Peyer's patch (tissue), 4 donors: ENCODE measurements at regions not wholly inside any gene's neighbourhood (a gene's known extent, or its start where the extent isn't known, plus 50 kb on each side); places are given as distances from the start of the nearest gene placed in this dataset.
"Not testable (repeated sequence)": the region's sequence is repeated elsewhere in the genome, so short reads cannot be mapped to it uniquely, and the experiment has no call there.

ENCODE experiments used
- DNase-seq, 3 donors: peaks; one replicate each; pipeline ENCODE4 v3.0.0-alpha.2; 2017 to 2019
- H3K27ac ChIP-seq, 4 donors: fragments of 200-600 bp; sonication (generic); one replicate each; pipeline ENCODE4 v1.5.1; 2016 to 2019
- H3K27me3 ChIP-seq, 2 donors: fragments of 200-600 bp; sonication (generic); one replicate each; pipeline ENCODE4 v1.5.1; 2019
- H3K36me3 ChIP-seq, 3 donors: fragments of 200-600 bp; sonication (generic); one replicate each; pipeline ENCODE4 v1.5.1; 2016 to 2019
- H3K4me1 ChIP-seq, 4 donors: fragments of 200-600 bp; sonication (generic); one replicate each; pipeline ENCODE4 v1.5.1; 2016 to 2019
- H3K4me3 ChIP-seq, 4 donors: fragments of 200-600 bp; sonication (generic); 1 replicate in 3 of 4; 2 replicates in 1 of 4; pipeline ENCODE4 v1.5.1; 2016 to 2019; ENCODE audit warnings: mild to moderate bottlenecking in 1 of 4
- H3K9me3 ChIP-seq, 4 donors: fragments of 200-600 bp; sonication (generic); one replicate each; pipeline ENCODE4 v1.5.1; 2016 to 2019; ENCODE audit warnings: mild to moderate bottlenecking in 1 of 4
- POLR2A ChIP-seq, 2 donors: fragments of 450-650 bp; IDR thresholded peaks; one replicate each; pipeline ENCODE4 v1.5.1; 2017; ENCODE audit warnings: antibody characterized with exemption in 2 of 2, mild to moderate bottlenecking in 2 of 2, moderate library complexity in 2 of 2
- TF ChIP-seq, protein P1 (sequence below), 6 experiments: fragments of 450-650 bp in 4 of 6; fragments of 200-600 bp in 2 of 6; sonication (generic) in 1 of 6; IDR thresholded peaks; one replicate each; pipeline ENCODE4 v1.5.1; 2017 to 2019; ENCODE audit warnings: antibody characterized with exemption in 6 of 6, mild to moderate bottlenecking in 3 of 6, moderate library complexity in 1 of 6

DNA sequence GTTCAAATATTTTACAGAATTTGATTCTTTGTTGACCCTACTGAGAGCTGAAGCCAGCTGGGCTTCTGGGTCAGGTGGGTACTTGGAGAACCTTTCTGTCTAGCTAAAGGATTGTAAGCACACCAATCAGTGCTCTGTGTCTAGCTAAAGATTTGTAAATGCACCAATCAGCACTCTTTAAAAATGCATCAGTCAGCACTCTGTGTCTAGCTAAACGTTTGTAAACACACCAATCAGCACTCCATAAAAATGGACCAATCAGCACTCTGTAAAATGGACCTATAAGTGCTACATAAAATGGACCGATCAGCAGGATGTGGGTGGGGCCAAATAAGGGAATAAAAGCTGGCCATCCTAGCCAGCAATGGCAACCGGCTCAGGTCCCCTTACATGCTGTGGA is 76.4 kb upstream of the TMSB4Y start:
- H3K9me3 ChIP-seq, H3K4me1 ChIP-seq, DNase-seq, H3K4me3 ChIP-seq, H3K27me3 ChIP-seq, H3K27ac ChIP-seq, H3K36me3 ChIP-seq: not testable (repeated sequence)

DNA sequence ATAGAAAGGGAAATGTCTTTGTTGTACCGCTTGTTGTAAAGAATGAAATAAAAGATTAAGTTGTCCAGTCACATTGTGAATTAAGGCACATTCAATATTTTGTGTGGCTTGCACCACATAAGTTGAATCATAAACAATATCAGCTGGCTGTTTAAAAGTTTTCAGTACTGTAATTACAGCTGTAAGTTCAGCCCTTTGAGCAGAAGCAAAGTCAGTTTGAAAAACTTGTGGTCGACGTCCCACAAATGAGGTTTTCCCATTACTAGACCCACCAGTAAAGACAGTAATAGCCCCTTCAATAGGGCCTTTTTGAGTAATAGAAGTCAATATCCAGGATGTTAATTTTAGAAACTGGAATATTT is 87.8 kb upstream of the TMSB4Y start:
- Histone ChIP-seq H3K4me3 (no peak overlapping the region), H3K27ac (no peak overlapping the region), H3K9me3 (no peaks in the 10 kb centered on the region), H3K4me1 (no peaks in the 10 kb centered on the region), H3K36me3 (no peaks in the 10 kb centered on the region), H3K27me3 (no peaks in the 10 kb centered on the region)
- DNase-seq = no peak
- TF ChIP-seq, protein P1, sequence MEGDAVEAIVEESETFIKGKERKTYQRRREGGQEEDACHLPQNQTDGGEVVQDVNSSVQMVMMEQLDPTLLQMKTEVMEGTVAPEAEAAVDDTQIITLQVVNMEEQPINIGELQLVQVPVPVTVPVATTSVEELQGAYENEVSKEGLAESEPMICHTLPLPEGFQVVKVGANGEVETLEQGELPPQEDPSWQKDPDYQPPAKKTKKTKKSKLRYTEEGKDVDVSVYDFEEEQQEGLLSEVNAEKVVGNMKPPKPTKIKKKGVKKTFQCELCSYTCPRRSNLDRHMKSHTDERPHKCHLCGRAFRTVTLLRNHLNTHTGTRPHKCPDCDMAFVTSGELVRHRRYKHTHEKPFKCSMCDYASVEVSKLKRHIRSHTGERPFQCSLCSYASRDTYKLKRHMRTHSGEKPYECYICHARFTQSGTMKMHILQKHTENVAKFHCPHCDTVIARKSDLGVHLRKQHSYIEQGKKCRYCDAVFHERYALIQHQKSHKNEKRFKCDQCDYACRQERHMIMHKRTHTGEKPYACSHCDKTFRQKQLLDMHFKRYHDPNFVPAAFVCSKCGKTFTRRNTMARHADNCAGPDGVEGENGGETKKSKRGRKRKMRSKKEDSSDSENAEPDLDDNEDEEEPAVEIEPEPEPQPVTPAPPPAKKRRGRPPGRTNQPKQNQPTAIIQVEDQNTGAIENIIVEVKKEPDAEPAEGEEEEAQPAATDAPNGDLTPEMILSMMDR (IDR thresholded peaks at IDR 0.05) = no peak
- no peak for TF ChIP-seq POLR2A (IDR thresholded peaks at IDR 0.05)

DNA sequence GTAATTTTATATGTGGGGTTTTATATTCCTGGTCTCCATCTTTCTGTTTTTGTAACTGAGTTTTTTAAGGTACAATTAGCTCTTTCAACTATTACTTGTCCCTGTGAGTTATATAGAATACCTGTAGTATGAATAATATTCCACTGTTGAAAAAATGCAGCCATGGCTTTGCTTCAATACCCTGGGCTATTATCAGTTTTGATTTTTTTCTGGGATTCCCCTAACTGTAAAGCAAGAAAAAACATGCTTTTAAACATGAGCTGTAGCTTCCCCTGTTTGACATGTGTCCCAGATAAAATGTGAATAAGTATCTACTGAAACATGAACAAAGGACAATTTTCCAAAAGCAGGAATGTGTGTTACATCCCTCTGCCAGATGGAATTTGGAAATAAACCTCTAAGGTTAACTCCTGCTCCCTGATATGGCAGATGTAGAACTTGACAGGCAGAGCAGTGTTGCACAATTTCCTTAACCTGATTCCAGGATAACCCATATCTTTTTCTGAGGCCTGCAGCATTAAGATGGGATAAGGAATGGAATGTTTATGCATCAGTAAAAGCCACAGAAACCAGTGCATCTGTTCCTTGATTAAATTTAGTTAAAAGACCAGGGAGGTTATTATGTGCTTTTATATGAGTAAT is 88.3 kb upstream of the TMSB4Y start:
- H3K27ac ChIP-seq = no peak overlapping the region
- H3K9me3 ChIP-seq = no peaks in the 10 kb centered on the region
- H3K4me3 ChIP-seq = no peak overlapping the region
- DNase-seq = no peak
- TF ChIP-seq, protein P1 (IDR thresholded peaks at IDR 0.05) = no peak
- no peak for TF ChIP-seq POLR2A (IDR thresholded peaks at IDR 0.05)
- no peaks in the 10 kb centered on the region for H3K27me3 ChIP-seq
- H3K36me3 ChIP-seq = no peaks in the 10 kb centered on the region
- no peaks in the 10 kb centered on the region for H3K4me1 ChIP-seq

DNA sequence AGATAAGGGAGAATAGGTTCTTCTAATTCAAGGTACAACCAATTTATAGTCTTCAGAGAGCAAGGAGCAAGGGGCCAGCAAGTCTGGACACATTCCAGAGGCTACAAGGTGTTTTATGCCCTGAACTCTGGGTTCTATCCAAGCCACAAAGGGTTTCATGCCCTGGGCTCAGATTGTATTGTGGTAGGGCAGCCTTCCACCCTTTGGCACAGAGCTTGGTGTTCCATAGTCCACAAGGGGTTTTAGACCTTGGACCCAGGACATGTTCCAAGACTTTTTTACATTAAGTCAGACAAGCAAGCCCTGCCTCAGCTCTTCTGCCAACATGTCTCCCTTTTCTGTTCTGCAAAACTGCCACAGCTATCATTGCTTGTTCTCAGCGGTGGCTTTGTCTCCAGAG is 90.8 kb upstream of the TMSB4Y start:
- no peak overlapping the region for H3K4me3 ChIP-seq
- no peaks in the 10 kb centered on the region for H3K4me1 ChIP-seq
- H3K9me3 ChIP-seq = no peaks in the 10 kb centered on the region
- H3K27me3 ChIP-seq = no peaks in the 10 kb centered on the region
- no peaks in the 10 kb centered on the region for H3K36me3 ChIP-seq
- TF ChIP-seq, protein P1 (IDR thresholded peaks at IDR 0.05) = no peak
- TF ChIP-seq POLR2A (IDR thresholded peaks at IDR 0.05) = no peak
- DNase-seq = peak in 1 of 3 donors; percentile 45
- H3K27ac ChIP-seq = no peak overlapping the region

DNA sequence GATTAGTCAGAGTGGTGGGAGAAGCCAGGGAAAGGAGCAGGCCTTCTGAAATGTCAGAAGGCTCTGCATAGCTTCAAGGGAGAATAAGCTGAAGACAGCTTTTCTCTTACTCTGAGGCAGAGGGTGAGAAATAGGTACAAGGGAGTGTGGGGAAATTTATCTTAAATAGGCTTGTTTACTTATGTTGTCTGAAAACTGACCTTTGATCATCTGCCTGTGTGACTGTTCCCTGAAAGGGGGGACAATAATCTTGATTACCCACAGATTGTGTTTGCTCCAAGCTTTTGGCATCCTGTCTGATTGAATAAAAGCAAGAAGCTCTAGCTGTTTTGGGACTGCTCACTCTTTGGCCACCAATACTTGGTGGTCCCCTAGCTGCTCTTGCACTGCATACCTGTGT is 91.7 kb upstream of the TMSB4Y start:
- Histone ChIP-seq H3K4me3 (no peak overlapping the region), H3K27ac (no peak overlapping the region), H3K9me3 (no peaks in the 10 kb centered on the region), H3K4me1 (no peaks in the 10 kb centered on the region), H3K36me3 (no peaks in the 10 kb centered on the region), H3K27me3 (no peaks in the 10 kb centered on the region)
- no peak for DNase-seq
- TF ChIP-seq POLR2A (IDR thresholded peaks at IDR 0.05) = no peak
- TF ChIP-seq, protein P1 (IDR thresholded peaks at IDR 0.05) = no peak

DNA sequence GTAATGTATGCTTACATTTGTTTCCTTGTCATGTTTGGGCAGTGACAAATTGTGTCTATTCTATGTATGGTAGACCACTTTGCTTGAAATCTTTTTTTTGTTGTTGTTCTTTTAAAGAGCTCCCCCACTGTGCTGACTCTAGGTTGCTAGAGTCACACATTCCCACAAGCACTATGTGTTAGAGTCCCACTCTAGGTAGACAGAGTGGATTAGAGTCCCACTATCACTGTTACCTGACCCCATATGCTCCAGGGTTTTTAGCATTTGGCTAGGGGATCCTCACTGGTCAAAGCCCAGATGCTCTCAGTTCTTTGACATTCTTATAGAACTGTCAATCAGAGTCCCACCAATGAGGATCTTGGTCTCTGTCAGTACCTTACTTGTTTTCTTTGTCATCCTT is 111.2 kb upstream of the TMSB4Y start:
- no peak overlapping the region for H3K27ac ChIP-seq
- H3K9me3 ChIP-seq = no peaks in the 10 kb centered on the region
- H3K36me3 ChIP-seq = no peaks in the 10 kb centered on the region
- DNase-seq = no peak
- TF ChIP-seq, protein P1 (IDR thresholded peaks at IDR 0.05) = no peak
- TF ChIP-seq POLR2A (IDR thresholded peaks at IDR 0.05) = no peak
- H3K4me1 ChIP-seq = no peaks in the 10 kb centered on the region
- H3K27me3 ChIP-seq = no peaks in the 10 kb centered on the region
- H3K4me3 ChIP-seq = no peak overlapping the region

DNA sequence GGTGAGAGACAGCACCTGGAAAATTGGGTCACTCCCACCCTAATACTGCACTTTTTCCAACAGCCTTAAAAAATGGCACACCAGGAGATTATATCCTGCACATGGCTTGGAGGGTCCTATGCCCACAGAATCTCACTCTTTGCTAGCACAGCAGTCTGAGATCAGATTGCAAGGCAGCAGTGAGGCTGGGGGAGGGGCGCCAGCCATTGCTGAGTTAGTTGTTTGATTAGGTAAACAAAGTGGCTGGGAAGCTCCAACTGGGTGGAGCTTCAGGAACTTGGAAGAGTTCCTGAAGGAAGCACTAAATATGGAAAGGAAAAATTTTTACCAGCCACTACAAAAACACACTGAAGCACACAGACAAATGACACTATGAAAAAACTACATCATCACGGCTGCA is 91.1 kb upstream of the UTY start:
- not testable (repeated sequence) for H3K4me1 ChIP-seq, H3K4me3 ChIP-seq, H3K9me3 ChIP-seq, H3K27me3 ChIP-seq, H3K36me3 ChIP-seq, DNase-seq, H3K27ac ChIP-seq
